Adrenal gland (tissue), 9 donors: ENCODE measurements at regions not wholly inside any gene's neighbourhood (a gene's known extent, or its start where the extent isn't known, plus 50 kb on each side); places are given as distances from the start of the nearest gene placed in this dataset.

Source experiments
- DNase-seq, 7 donors: peaks; one replicate each; pipeline ENCODE4 v3.0.0-alpha.2; 2019 to 2020
- H3K27ac ChIP-seq, 5 donors: fragments of 200-600 bp; sonication (generic) in 4 of 5; 1 replicate in 3 of 5; 2 replicates in 2 of 5; pipeline versions ENCODE4 v1.5.1 to v1.8.0; 2016 to 2020; ENCODE audit warnings: mild to moderate bottlenecking in 1 of 5
- H3K27me3 ChIP-seq: fragments of 200-600 bp; 2 replicates; pipeline ENCODE4 v1.8.0; 2021
- H3K36me3 ChIP-seq, 2 donors: fragments of 200-600 bp; replicated peaks in 1 of 2; 1 replicate in 1 of 2; 2 replicates in 1 of 2; pipeline versions ENCODE4 v1.5.1 to v1.8.0; 2018 to 2022
- H3K4me1 ChIP-seq, 2 donors: fragments of 200-600 bp; replicated peaks in 1 of 2; 1 replicate in 1 of 2; 2 replicates in 1 of 2; pipeline versions ENCODE4 v1.5.1 to v1.8.0; 2018 to 2021
- H3K4me3 ChIP-seq, 4 donors: fragments of 200-600 bp; sonication (generic) in 3 of 4; one replicate each; pipeline ENCODE4 v1.5.1; 2016 to 2018
- H3K9me3 ChIP-seq, 3 donors: fragments of 200-600 bp; sonication (generic) in 1 of 3; replicated peaks in 1 of 3; 1 replicate in 2 of 3; 2 replicates in 1 of 3; pipeline versions ENCODE4 v1.5.1 to v1.8.0; 2016 to 2021
- CTCF ChIP-seq, 6 experiments: fragments of 450-650 bp in 4 of 6; fragments of 200-600 bp in 2 of 6; sonication (generic) in 1 of 6; IDR thresholded peaks; 1 replicate in 5 of 6; 2 replicates in 1 of 6; pipeline versions ENCODE4 v1.5.1 to v1.8.0; 2016 to 2021; ENCODE audit warnings: antibody characterized with exemption in 6 of 6, mild to moderate bottlenecking in 2 of 6, moderate library complexity in 1 of 6
- POLR2A ChIP-seq, 2 donors: fragments of 450-650 bp; IDR thresholded peaks; one replicate each; pipeline ENCODE4 v1.6.1; 2017; ENCODE audit warnings: antibody characterized with exemption in 2 of 2, mild to moderate bottlenecking in 2 of 2, moderate library complexity in 1 of 2
- WGBS, 4 donors: extraction: QIAGEN DNeasy Blood & Tissue Kit in 2 of 4; methylation state at CpG; one replicate each; pipeline versions ENCODE4 v1.1.5 to v1.1.7; 2013 to 2017; 5-methylcytosine and 5-hydroxymethylcytosine counted together
- intact Hi-C, 2 donors: fragments of 100-400 bp; cut with DNase I; formaldehyde crosslinking; loops; one replicate each; pipeline versions ENCODE4 v1.14.1 to v1.15.0; 2022 to 2023
- donor health status: healthy with polysubstance abuse.
- donor health status: Bipolar disorder and iron deficiency.
- donor health status: DM: yes; HTN: yes; CAD: no.
- donor health status: DM: no; HTN: no; CAD: no.
- donor health status: DM: no; HTN: no; CAD: no.

GRCh38 chrX:45952030-45952429, 593.2 kb downstream of the ZNF674 start:
- Histone ChIP-seq H3K4me1 (no peaks in the 10 kb centered on the region), H3K9me3 (no peaks in the 10 kb centered on the region), H3K27ac (no peak overlapping the region), H3K27me3 (peaks cover 27% of the 10 kb centered on the region), H3K36me3 (no peaks in the 10 kb centered on the region), H3K4me3 (no peak overlapping the region)
- no peak for DNase-seq
- TF ChIP-seq CTCF (IDR thresholded peaks at IDR 0.05) (no peak), POLR2A (IDR thresholded peaks at IDR 0.05) (no peak)
- WGBS, 4 donors: 50 to 83% (median 67%) methylated on average over 1 to 2 of the region's 2 CpGs
- intact Hi-C loops: no loop called here

- no peak for DNase-seq
- Histone ChIP-seq H3K9me3 (no peaks in the 10 kb centered on the region), H3K27ac (no peak overlapping the region), H3K4me3 (no peak overlapping the region), H3K4me1 (no peaks in the 10 kb centered on the region), H3K27me3 (peaks cover 6% of the 10 kb centered on the region), H3K36me3 (no peaks in the 10 kb centered on the region)
- TF ChIP-seq CTCF (IDR thresholded peaks at IDR 0.05): no peak
- no peak for TF ChIP-seq POLR2A (IDR thresholded peaks at IDR 0.05)
- intact Hi-C loops: no loop called here
Observed at GRCh38 chrX:45935408-45935807, 609.8 kb downstream of the ZNF674 start.

- TF ChIP-seq POLR2A (IDR thresholded peaks at IDR 0.05): no peak
- TF ChIP-seq CTCF (IDR thresholded peaks at IDR 0.05): no peak
- no peak overlapping the region for H3K4me3 ChIP-seq
- H3K4me1 ChIP-seq: no peaks in the 10 kb centered on the region
- no peak overlapping the region for H3K27ac ChIP-seq
- no peaks in the 10 kb centered on the region for H3K36me3 ChIP-seq
- H3K27me3 ChIP-seq: peaks cover 7% of the 10 kb centered on the region
- DNase-seq: no peak
- intact Hi-C loops: no loop called here
- 67 to 87% (median 73%) methylated on average over 3 of the region's 3 CpGs for WGBS, 4 donors
- no peaks in the 10 kb centered on the region for H3K9me3 ChIP-seq
Observed at GRCh38 chrX:45912316-45912715, 632.9 kb downstream of the ZNF674 start.

- H3K27me3 ChIP-seq: peaks cover 7% of the 10 kb centered on the region
- DNase-seq: no peak
- no peak overlapping the region for H3K27ac ChIP-seq
- H3K4me3 ChIP-seq: no peak overlapping the region
- 19 to 39% (median 34%) methylated on average over 1 of the region's 1 CpG for WGBS, 4 donors
- intact Hi-C loops: no loop called here
- H3K36me3 ChIP-seq: no peaks in the 10 kb centered on the region
- TF ChIP-seq POLR2A (IDR thresholded peaks at IDR 0.05) (no peak), CTCF (IDR thresholded peaks at IDR 0.05) (no peak)
- no peaks in the 10 kb centered on the region for H3K4me1 ChIP-seq
- H3K9me3 ChIP-seq: no peaks in the 10 kb centered on the region
Observed at GRCh38 chrX:45907786-45908185, 637.4 kb downstream of the ZNF674 start.
